Bronchial epithelial cell (primary cell): ENCODE measurements at regions not wholly inside any gene's neighbourhood (a gene's known extent, or its start where the extent isn't known, plus 50 kb on each side); places are given as distances from the start of the nearest gene placed in this dataset.

Experiments
- DNase-seq: peaks from one replicate; pipeline ENCODE4 v3.0.0-alpha.2; 2010; ENCODE audit warnings: low read depth
- FAIRE-seq: peaks from 2 replicates; lab custom pipeline; 2011; peaks lifted over from hg19 to GRCh38; lab: Jason Lieb, UNC
- H3K27me3 ChIP-seq: 2 replicates; pipeline ENCODE4 v1.5.1; 2011; ENCODE audit warnings: low read length; ENCODE audit not compliant: control insufficient read depth, insufficient read depth
- H3K36me3 ChIP-seq: 2 replicates; pipeline ENCODE4 v1.5.1; 2011; ENCODE audit warnings: low read length; ENCODE audit not compliant: control insufficient read depth, insufficient read depth
- H3K4me3 ChIP-seq: 2 replicates; pipeline ENCODE4 v1.5.1; 2011; ENCODE audit warnings: mild to moderate bottlenecking, low read depth, low read length, control low read depth
- CTCF ChIP-seq: IDR thresholded peaks from 2 replicates; pipeline ENCODE4 v1.5.1; 2011; ENCODE audit warnings: mild to moderate bottlenecking, moderate library complexity, low read length, control low read depth, inconsistent platforms; ENCODE audit not compliant: insufficient read depth, severe bottlenecking

- H3K27me3 ChIP-seq, result no peaks in the 10 kb centered on the region
- TF ChIP-seq CTCF, result no peak
- H3K4me3 ChIP-seq, result no peak overlapping the region
- no peak for DNase-seq
- no peak for FAIRE-seq
- H3K36me3 ChIP-seq, result no peaks in the 10 kb centered on the region
These were observed 1134.4 kb downstream of the GALC start for GRCh38 chr14:86858591-86858990.

- FAIRE-seq (no peak), DNase-seq (no peak)
- TF ChIP-seq CTCF, result no peak
These were observed 1135.0 kb downstream of the GALC start for GRCh38 chr14:86858031-86858430.

GRCh38 chr14:86852530-86852929, 1140.5 kb downstream of the GALC start:
- no peak for TF ChIP-seq CTCF
- no peak for DNase-seq
- Histone ChIP-seq H3K36me3 (no peaks in the 10 kb centered on the region), H3K27me3 (no peaks in the 10 kb centered on the region), H3K4me3 (no peak overlapping the region)
- no peak for FAIRE-seq

More at GRCh38 chr14:86858031-86858430, 1135.0 kb downstream of the GALC start:
- Histone ChIP-seq H3K27me3 (no peaks in the 10 kb centered on the region), H3K36me3 (no peaks in the 10 kb centered on the region), H3K4me3 (no peak overlapping the region)

GRCh38 chr14:86847140-86847539, 1145.8 kb downstream of the GALC start:
- Histone ChIP-seq H3K27me3 (no peaks in the 10 kb centered on the region), H3K36me3 (no peaks in the 10 kb centered on the region), H3K4me3 (no peak overlapping the region)
- DNase-seq (no peak), FAIRE-seq (no peak)
- TF ChIP-seq CTCF, result no peak

GRCh38 chr14:86838363-86838762, 1154.6 kb downstream of the GALC start:
- FAIRE-seq (no peak), DNase-seq (no peak)
- no peaks in the 10 kb centered on the region for H3K36me3 ChIP-seq
- H3K4me3 ChIP-seq, result no peak overlapping the region
- TF ChIP-seq CTCF, result no peak
- no peaks in the 10 kb centered on the region for H3K27me3 ChIP-seq

GRCh38 chr14:86826661-86827060, 1166.3 kb downstream of the GALC start:
- TF ChIP-seq CTCF, result no peak
- DNase-seq (no peak), FAIRE-seq (no peak)
- Histone ChIP-seq H3K36me3 (no peaks in the 10 kb centered on the region), H3K4me3 (no peak overlapping the region), H3K27me3 (no peaks in the 10 kb centered on the region)
